ENCODE measurements at regions not wholly inside any gene's neighbourhood (a gene's known extent, or its start where the extent isn't known, plus 50 kb on each side); places are given as distances from the start of the nearest gene placed in this dataset.

DNA sequence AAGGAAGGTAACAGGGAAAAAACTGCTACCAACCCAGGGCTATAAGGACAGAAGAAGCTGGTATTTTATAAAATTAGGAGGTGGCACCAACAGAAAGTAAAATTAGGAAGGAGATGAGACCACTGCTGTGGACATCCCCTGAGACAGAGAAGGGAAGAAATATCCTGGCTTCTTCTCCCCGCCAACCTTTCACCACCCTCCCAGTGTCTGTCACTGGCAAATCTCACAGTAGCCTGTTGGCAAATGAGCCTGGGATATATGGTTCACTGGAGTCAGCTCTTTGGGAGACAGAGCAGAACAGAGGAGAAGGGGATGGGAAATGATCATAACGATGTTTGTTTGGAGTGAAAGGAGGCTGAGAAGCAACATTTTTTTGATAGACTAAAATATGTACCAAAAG is 190.9 kb upstream of the PACRGL start:
- H3K9me3 ChIP-seq (ENCODE audit: low read length): no peaks in the 10 kb centered on the region
- no peak for DNase-seq
- Mint-ChIP-seq H3K27ac (no peak overlapping the region), H3K9me3 (peaks cover 0 to 3% (median 0%) of the 10 kb centered on the region in 5 donors), H3K4me1 (no peaks in the 10 kb centered on the region), H3K27me3 (no peaks in the 10 kb centered on the region), H3K4me3 (no peak overlapping the region), H3K36me3 (no peaks in the 10 kb centered on the region)
- ChIA-PET POLR2A (no interaction called here), CTCF (no interaction called here)
- H3K36me3 ChIP-seq (ENCODE audit: insufficient read depth, low read length): no peaks in the 10 kb centered on the region
- H3K27ac ChIP-seq (ENCODE audit: low read depth, low read length): no peak overlapping the region
- no peak overlapping the region for H3K4me3 ChIP-seq (ENCODE audit: low read length)
- no peaks in the 10 kb centered on the region for H3K4me1 ChIP-seq (ENCODE audit: insufficient read depth, low read length)
- no peaks in the 10 kb centered on the region for H3K27me3 ChIP-seq (ENCODE audit: insufficient read depth, low read length, poor library complexity, severe bottlenecking)

DNA sequence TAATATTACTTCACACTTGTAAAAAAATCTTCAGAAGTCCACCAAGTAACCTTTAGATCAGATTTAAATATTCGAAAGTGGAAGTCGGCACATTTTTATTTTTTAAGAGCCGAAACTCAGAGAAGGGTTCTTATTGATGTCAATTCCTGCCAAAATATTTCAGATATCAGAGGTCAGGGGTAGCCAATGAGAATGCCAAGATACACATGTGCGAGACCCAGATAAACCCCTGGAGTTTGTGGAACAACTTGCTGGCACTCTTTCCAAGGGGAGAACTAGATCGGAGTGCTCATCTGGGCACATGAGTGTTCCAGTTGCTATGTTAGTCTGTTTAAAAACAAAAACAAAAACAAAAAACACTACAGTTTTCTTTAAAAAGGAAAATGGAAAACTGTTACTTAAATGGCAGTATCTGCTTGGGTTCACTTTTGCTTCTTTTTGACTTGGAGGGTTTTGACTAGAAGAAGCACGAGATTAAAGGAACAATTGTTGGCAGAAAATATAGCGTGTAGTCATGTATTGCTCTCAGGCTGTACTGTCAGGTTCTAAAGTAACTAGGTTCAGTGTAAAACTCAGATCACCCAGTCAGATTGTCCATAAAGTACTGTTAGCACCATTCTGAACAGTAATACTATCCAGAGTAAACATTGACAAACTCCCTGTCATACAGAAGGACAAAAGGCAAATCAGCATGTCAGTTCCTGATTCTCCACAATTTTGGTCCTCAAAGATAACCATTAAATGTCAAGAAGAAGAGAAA is 188.0 kb upstream of the PACRGL start:
- Histone ChIP-seq H3K27me3 (ENCODE audit: insufficient read depth, low read length, poor library complexity, severe bottlenecking) (no peaks in the 10 kb centered on the region), H3K27ac (ENCODE audit: low read depth, low read length) (no peak overlapping the region), H3K4me3 (ENCODE audit: low read length) (no peak overlapping the region), H3K4me1 (ENCODE audit: insufficient read depth, low read length) (no peaks in the 10 kb centered on the region), H3K36me3 (ENCODE audit: insufficient read depth, low read length) (no peaks in the 10 kb centered on the region), H3K9me3 (ENCODE audit: low read length) (no peaks in the 10 kb centered on the region)
- no peak overlapping the region for H3K27ac Mint-ChIP-seq
- H3K27me3 Mint-ChIP-seq: no peaks in the 10 kb centered on the region
- ChIA-PET CTCF (interaction anchor here (0.9 kb wide), 1 partner anchor 13 kb away, joined by 3 read pairs; no protein-coding TSS in a partner anchor), POLR2A (no interaction called here)
- H3K9me3 Mint-ChIP-seq: peaks cover 0 to 3% (median 0%) of the 10 kb centered on the region in 5 donors
- H3K36me3 Mint-ChIP-seq: no peaks in the 10 kb centered on the region
- H3K4me1 Mint-ChIP-seq: no peaks in the 10 kb centered on the region
- H3K4me3 Mint-ChIP-seq: no peak overlapping the region
- no peak for DNase-seq

DNA sequence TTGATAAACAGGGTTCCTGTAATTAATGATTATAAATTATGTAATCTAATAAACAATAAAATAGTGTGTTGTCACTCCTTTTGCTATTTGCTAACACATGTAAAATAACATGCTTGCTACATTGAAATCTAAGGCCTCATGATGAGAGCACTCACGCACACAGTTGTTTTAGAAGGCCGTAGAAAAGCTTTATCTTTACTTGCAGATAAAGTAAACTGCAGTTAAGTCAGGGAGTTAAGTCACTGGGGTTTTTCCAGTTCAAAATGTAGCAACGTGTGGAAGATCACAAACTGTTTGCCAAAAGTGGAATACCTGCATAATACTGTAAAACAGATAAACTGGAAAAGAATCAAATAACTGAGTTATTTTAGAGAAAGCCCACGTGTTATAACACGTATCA is 187.3 kb upstream of the PACRGL start:
- Mint-ChIP-seq H3K27me3 (no peaks in the 10 kb centered on the region), H3K9me3 (peaks cover 0 to 4% (median 0%) of the 10 kb centered on the region in 5 donors), H3K36me3 (no peaks in the 10 kb centered on the region), H3K4me3 (no peak overlapping the region), H3K27ac (no peak overlapping the region), H3K4me1 (no peaks in the 10 kb centered on the region)
- Histone ChIP-seq H3K27me3 (ENCODE audit: insufficient read depth, low read length, poor library complexity, severe bottlenecking) (no peaks in the 10 kb centered on the region), H3K4me3 (ENCODE audit: low read length) (no peak overlapping the region), H3K36me3 (ENCODE audit: insufficient read depth, low read length) (no peaks in the 10 kb centered on the region), H3K27ac (ENCODE audit: low read depth, low read length) (no peak overlapping the region), H3K9me3 (ENCODE audit: low read length) (no peaks in the 10 kb centered on the region), H3K4me1 (ENCODE audit: insufficient read depth, low read length) (no peaks in the 10 kb centered on the region)
- DNase-seq: no peak
- ChIA-PET CTCF (no interaction called here), POLR2A (no interaction called here)

DNA sequence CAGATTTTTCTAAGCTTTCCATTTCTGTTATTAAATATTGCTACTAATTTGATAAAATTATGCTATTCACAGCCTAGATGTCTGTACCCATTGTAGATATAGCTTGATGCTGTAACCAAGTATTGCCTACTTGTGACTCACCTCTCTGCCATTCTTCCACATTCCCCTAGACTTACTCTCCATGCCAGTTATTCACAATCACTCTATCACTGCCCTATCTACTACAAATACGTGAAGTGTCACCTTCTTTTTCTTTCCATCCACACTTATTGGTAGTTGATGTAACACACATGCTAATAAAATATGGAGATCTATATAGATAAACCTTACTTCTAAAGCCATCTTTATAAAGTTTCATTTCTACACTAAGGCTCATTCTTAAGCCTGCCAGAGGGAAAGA is 179.4 kb upstream of the PACRGL start:
- Histone ChIP-seq H3K27me3 (ENCODE audit: insufficient read depth, low read length, poor library complexity, severe bottlenecking) (no peaks in the 10 kb centered on the region), H3K36me3 (ENCODE audit: insufficient read depth, low read length) (no peaks in the 10 kb centered on the region), H3K27ac (ENCODE audit: low read depth, low read length) (no peak overlapping the region), H3K4me1 (ENCODE audit: insufficient read depth, low read length) (no peaks in the 10 kb centered on the region), H3K4me3 (ENCODE audit: low read length) (no peak overlapping the region), H3K9me3 (ENCODE audit: low read length) (no peaks in the 10 kb centered on the region)
- no peak overlapping the region for H3K27ac Mint-ChIP-seq
- no peaks in the 10 kb centered on the region for H3K36me3 Mint-ChIP-seq
- DNase-seq: no peak
- ChIA-PET POLR2A (no interaction called here), CTCF (no interaction called here)
- H3K4me1 Mint-ChIP-seq: no peaks in the 10 kb centered on the region
- no peaks in the 10 kb centered on the region for H3K27me3 Mint-ChIP-seq
- peaks cover 0 to 7% (median 0%) of the 10 kb centered on the region in 5 donors for H3K9me3 Mint-ChIP-seq
- H3K4me3 Mint-ChIP-seq: no peak overlapping the region

DNA sequence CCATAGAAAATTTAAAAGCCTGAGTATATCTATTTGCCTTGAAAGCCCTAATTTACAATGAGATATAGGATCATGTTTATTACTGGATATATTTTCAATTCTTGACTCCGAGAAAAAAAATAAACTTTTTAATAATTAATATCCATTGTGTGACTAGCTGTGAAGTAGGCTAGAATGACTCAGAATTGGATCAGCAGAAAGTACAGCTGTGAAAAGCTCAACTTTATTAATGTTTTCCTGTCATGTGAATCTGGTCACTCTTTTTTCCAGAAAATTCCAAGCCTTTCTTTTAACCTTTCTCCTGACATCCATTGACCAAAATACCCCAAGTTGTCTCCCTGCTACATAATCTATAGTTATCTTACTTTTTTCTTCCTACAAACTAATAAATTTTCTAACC is 171.8 kb upstream of the PACRGL start:
- Mint-ChIP-seq H3K27ac (no peak overlapping the region), H3K27me3 (no peaks in the 10 kb centered on the region), H3K36me3 (no peaks in the 10 kb centered on the region), H3K4me1 (no peaks in the 10 kb centered on the region), H3K9me3 (no peaks in the 10 kb centered on the region), H3K4me3 (no peak overlapping the region)
- ChIA-PET CTCF (no interaction called here), POLR2A (no interaction called here)
- no peaks in the 10 kb centered on the region for H3K9me3 ChIP-seq (ENCODE audit: low read length)
- H3K27ac ChIP-seq (ENCODE audit: low read depth, low read length): no peak overlapping the region
- H3K4me3 ChIP-seq (ENCODE audit: low read length): no peak overlapping the region
- no peaks in the 10 kb centered on the region for H3K36me3 ChIP-seq (ENCODE audit: insufficient read depth, low read length)
- no peaks in the 10 kb centered on the region for H3K27me3 ChIP-seq (ENCODE audit: insufficient read depth, low read length, poor library complexity, severe bottlenecking)
- H3K4me1 ChIP-seq (ENCODE audit: insufficient read depth, low read length): no peaks in the 10 kb centered on the region
- no peak for DNase-seq

DNA sequence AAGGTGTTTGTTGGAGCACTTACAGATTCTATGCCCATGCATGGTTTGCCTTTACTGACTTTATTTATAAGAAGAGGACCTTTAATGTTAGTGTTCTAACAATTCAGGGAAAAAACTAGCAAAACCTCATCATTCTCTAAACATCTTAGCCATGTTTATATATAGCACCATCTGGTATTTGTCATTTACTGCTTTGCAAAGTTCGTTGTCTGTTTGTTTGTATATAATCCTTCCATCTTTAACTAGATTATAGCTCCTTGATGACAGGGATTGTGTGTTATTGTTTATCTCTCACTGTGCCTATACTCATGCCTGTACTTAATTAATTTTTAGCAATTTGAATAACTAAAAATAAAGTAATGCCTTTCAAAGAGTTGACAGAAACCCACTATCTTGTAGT is 170.6 kb upstream of the PACRGL start:
- CTCF ChIA-PET: interaction anchor here (0.6 kb wide), 1 partner anchor 141 kb away, joined by 4 read pairs; no protein-coding TSS in a partner anchor
- POLR2A ChIA-PET: no interaction called here
- H3K36me3 Mint-ChIP-seq: no peaks in the 10 kb centered on the region

DNA sequence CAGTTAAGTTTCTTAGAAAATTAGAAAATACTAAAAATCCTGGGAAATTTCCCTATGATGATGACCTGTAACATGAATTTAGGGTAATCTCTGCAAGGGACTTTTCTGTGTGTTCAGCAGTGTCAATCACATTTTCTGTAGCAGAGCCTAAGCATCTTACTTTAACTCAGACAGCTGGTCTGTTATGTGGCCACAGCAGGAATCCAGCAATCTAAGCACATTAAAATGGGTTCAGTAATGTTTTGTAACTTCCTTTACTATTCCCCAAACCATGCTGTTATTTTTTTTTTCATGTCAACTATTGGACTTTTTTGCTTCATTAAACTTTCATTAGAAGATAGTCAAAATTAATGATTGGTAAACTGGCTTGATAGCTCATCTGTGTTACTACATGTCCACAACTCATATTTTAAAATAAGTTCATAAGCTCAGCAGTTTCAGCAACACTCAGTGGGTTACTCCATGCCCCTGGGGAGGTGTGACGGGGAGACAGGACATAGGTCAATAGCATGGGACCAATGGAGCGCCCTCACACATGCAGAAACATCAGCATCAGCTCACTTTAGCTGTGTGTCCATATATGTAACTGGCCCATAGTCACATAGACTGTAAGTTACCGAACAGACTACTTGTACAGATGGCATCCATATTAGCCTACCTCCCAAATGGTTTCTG is 168.0 kb upstream of the PACRGL start:
- H3K4me3 ChIP-seq (ENCODE audit: low read length): no peak overlapping the region
- Mint-ChIP-seq H3K9me3 (peaks cover 0 to 3% (median 0%) of the 10 kb centered on the region in 5 donors), H3K4me1 (no peaks in the 10 kb centered on the region), H3K27me3 (no peaks in the 10 kb centered on the region), H3K4me3 (no peak overlapping the region), H3K36me3 (no peaks in the 10 kb centered on the region), H3K27ac (no peak overlapping the region)
- no peaks in the 10 kb centered on the region for H3K27me3 ChIP-seq (ENCODE audit: insufficient read depth, low read length, poor library complexity, severe bottlenecking)
- H3K9me3 ChIP-seq (ENCODE audit: low read length): no peaks in the 10 kb centered on the region
- no peaks in the 10 kb centered on the region for H3K4me1 ChIP-seq (ENCODE audit: insufficient read depth, low read length)
- no peak for DNase-seq
- POLR2A ChIA-PET: no interaction called here
- H3K36me3 ChIP-seq (ENCODE audit: insufficient read depth, low read length): no peaks in the 10 kb centered on the region
- CTCF ChIA-PET: no interaction called here
- no peak overlapping the region for H3K27ac ChIP-seq (ENCODE audit: low read depth, low read length)

More for the DNA sequence above, 170.6 kb upstream of the PACRGL start:
- no peak overlapping the region for H3K27ac ChIP-seq (ENCODE audit: low read depth, low read length)
- no peak overlapping the region for H3K4me3 Mint-ChIP-seq
- no peaks in the 10 kb centered on the region for H3K9me3 Mint-ChIP-seq
- no peaks in the 10 kb centered on the region for H3K4me1 ChIP-seq (ENCODE audit: insufficient read depth, low read length)
- H3K27me3 ChIP-seq (ENCODE audit: insufficient read depth, low read length, poor library complexity, severe bottlenecking): no peaks in the 10 kb centered on the region
- no peaks in the 10 kb centered on the region for H3K27me3 Mint-ChIP-seq
- no peak for DNase-seq
- H3K4me3 ChIP-seq (ENCODE audit: low read length): no peak overlapping the region
- H3K4me1 Mint-ChIP-seq: no peaks in the 10 kb centered on the region
- H3K9me3 ChIP-seq (ENCODE audit: low read length): no peaks in the 10 kb centered on the region
- no peaks in the 10 kb centered on the region for H3K36me3 ChIP-seq (ENCODE audit: insufficient read depth, low read length)
- no peak overlapping the region for H3K27ac Mint-ChIP-seq

DNA sequence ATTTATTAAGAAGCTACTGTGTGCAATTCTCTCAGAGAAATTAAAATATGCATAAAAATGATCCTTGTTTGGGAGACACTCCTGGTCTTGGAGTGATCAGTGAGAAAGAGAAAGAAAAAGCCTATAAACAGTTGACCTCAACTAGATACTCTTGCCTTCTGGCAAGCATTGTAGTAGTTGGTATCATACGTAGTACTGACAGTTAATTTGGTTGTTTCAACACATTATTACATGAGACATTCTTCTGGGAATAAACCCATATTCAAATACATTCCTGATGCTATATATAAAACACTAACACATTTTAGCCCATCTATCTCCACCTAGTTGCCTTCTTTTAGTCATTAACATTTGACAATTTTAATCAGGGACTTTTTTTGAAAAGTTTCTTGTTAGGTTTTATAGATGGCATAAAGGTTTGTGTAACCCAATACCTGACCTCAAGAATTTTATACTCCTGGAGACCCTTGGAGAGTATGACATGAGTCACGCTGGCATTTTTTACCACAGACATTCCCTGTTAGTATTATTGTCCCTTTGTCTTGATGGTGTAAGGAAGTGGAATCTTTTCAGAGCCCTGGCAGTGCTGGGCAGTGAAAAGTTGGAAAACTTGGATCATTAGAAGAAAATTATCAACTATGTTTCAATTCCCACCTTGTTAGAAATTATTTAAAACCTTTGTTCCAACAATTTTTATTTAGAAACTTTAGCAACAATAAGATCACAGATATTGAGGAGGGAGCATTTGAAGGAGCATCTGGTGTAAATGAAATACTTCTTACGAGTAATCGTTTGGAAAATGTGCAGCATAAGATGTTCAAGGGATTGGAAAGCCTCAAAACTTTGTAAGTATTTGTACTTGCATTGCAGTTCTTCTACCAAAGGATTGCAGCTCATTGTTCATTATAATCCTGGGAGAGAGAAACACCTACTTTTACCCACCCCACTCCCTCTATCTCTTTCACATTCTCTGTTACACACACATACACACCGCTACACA is 167.1 kb upstream of the PACRGL start:
- no peak for DNase-seq
- POLR2A ChIA-PET: no interaction called here
- no peaks in the 10 kb centered on the region for H3K9me3 ChIP-seq (ENCODE audit: low read length)
- no peak overlapping the region for H3K27ac ChIP-seq (ENCODE audit: low read depth, low read length)
- CTCF ChIA-PET: no interaction called here
- no peak overlapping the region for H3K4me3 ChIP-seq (ENCODE audit: low read length)
- H3K9me3 Mint-ChIP-seq: peaks cover 0 to 3% (median 0%) of the 10 kb centered on the region in 5 donors
- H3K36me3 Mint-ChIP-seq: no peaks in the 10 kb centered on the region
- H3K4me1 ChIP-seq (ENCODE audit: insufficient read depth, low read length): no peaks in the 10 kb centered on the region
- H3K4me3 Mint-ChIP-seq: no peak overlapping the region
- H3K4me1 Mint-ChIP-seq: no peaks in the 10 kb centered on the region
- H3K27me3 ChIP-seq (ENCODE audit: insufficient read depth, low read length, poor library complexity, severe bottlenecking): no peaks in the 10 kb centered on the region
- H3K36me3 ChIP-seq (ENCODE audit: insufficient read depth, low read length): no peaks in the 10 kb centered on the region
- no peak overlapping the region for H3K27ac Mint-ChIP-seq
- H3K27me3 Mint-ChIP-seq: no peaks in the 10 kb centered on the region

Measured in CD8-positive, alpha-beta memory T cell (primary cell).